ENCODE measurements at regions not wholly inside any gene's neighbourhood (a gene's known extent, or its start where the extent isn't known, plus 50 kb on each side); places are given as distances from the start of the nearest gene placed in this dataset.

GRCh38 chr11:16456366-16456765 is 100.0 kb upstream of the SOX6 start:
- no peak overlapping the region for H3K27ac ChIP-seq
- ChIA-PET POLR2A (ENCODE audit: low non-redundant PET) (no interaction called here), CTCF (no interaction called here)
- DNase-seq (ENCODE audit: low spot score): no peak
- TF ChIP-seq CTCF (conservative IDR thresholded peaks at IDR 0.05; ENCODE audit: low read depth): no peak

GRCh38 chr11:16454289-16454863 is 98.0 kb upstream of the SOX6 start:
- no peak for DNase-seq (ENCODE audit: low spot score)

GRCh38 chr11:16448123-16448717 is 91.9 kb upstream of the SOX6 start:
- POLR2A ChIA-PET (ENCODE audit: low non-redundant PET): no interaction called here
- DNase-seq (ENCODE audit: low spot score): no peak
- H3K27ac ChIP-seq: no peak overlapping the region
- TF ChIP-seq CTCF (conservative IDR thresholded peaks at IDR 0.05; ENCODE audit: low read depth): no peak
- CTCF ChIA-PET: no interaction called here

More at GRCh38 chr11:16454289-16454863, 98.0 kb upstream of the SOX6 start:
- no peak for TF ChIP-seq CTCF (conservative IDR thresholded peaks at IDR 0.05; ENCODE audit: low read depth)
- POLR2A ChIA-PET (ENCODE audit: low non-redundant PET): no interaction called here
- H3K27ac ChIP-seq: no peak overlapping the region
- CTCF ChIA-PET: interaction anchor here (0.6 kb wide), 2 partner anchors 249 to 589 kb away, joined by 3 read pairs; no protein-coding TSS in a partner anchor

- no peak overlapping the region for H3K27ac ChIP-seq
- ChIA-PET POLR2A (ENCODE audit: low non-redundant PET) (no interaction called here), CTCF (no interaction called here)
- DNase-seq (ENCODE audit: low spot score): no peak
- no peak for TF ChIP-seq CTCF (conservative IDR thresholded peaks at IDR 0.05; ENCODE audit: low read depth)
Measured at GRCh38 chr11:16441461-16441860, 85.1 kb upstream of the SOX6 start.

GRCh38 chr11:16440136-16440535 is 83.8 kb upstream of the SOX6 start:
- TF ChIP-seq CTCF (conservative IDR thresholded peaks at IDR 0.05; ENCODE audit: low read depth): no peak
- no peak overlapping the region for H3K27ac ChIP-seq
- no peak for DNase-seq (ENCODE audit: low spot score)
- POLR2A ChIA-PET (ENCODE audit: low non-redundant PET): no interaction called here
- CTCF ChIA-PET: no interaction called here

- TF ChIP-seq CTCF (conservative IDR thresholded peaks at IDR 0.05; ENCODE audit: low read depth): no peak
- H3K27ac ChIP-seq: no peak overlapping the region
- DNase-seq (ENCODE audit: low spot score): no peak
- ChIA-PET CTCF (no interaction called here), POLR2A (ENCODE audit: low non-redundant PET) (no interaction called here)
Measured at GRCh38 chr11:16434036-16434435, 77.7 kb upstream of the SOX6 start.

Data from RWPE1 (cell line).